GM12891 (cell line): ENCODE measurements at regions not wholly inside any gene's neighbourhood (a gene's known extent, or its start where the extent isn't known, plus 50 kb on each side); places are given as distances from the start of the nearest gene placed in this dataset.

Experiments
- POLR2A ChIP-seq: IDR thresholded peaks from 2 replicates; pipeline ENCODE4 v1.6.1; 2011; ENCODE audit warnings: low read depth, low read length, control low read depth
- POLR2AphosphoS5 ChIP-seq: IDR thresholded peaks from 2 replicates; pipeline ENCODE4 v1.6.1; 2011; ENCODE audit warnings: low read depth, low read length, control low read depth
- POU2F2 ChIP-seq: IDR thresholded peaks from 2 replicates; pipeline ENCODE4 v1.6.1; 2011; ENCODE audit warnings: low read depth, mild to moderate bottlenecking, control low read depth, low read length, moderate library complexity
- SPI1 ChIP-seq: IDR thresholded peaks from 2 replicates; pipeline ENCODE4 v1.6.1; 2011; ENCODE audit warnings: low read depth, low read length, control low read depth

DNA sequence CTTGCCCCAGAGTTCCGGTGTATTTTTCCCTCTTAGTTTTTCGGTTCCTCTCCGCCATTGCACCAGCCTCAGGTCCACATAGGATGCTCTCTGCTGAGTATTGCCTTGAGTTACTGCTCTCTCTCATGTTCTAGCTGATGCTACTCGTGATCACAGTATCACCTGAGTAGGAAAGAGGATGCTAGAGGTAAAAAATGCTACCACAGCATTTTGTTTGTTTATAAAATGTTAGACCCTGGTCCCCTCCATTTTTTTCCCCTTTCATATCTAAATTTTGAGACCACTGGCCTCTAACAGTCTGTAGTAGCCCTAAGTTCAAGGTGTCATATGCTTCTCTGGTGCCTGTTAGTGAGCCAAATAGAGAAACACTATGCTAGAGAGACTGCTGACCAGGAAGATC is 175.5 kb downstream of the OR2B2 start:
- TF ChIP-seq POLR2A = no peak
- TF ChIP-seq POLR2AphosphoS5 = no peak
- TF ChIP-seq POU2F2 = no peak
- TF ChIP-seq SPI1 = no peak
